ENCODE measurements at regions not wholly inside any gene's neighbourhood (a gene's known extent, or its start where the extent isn't known, plus 50 kb on each side); places are given as distances from the start of the nearest gene placed in this dataset.
"Not testable (repeated sequence)": the region's sequence is repeated elsewhere in the genome, so short reads cannot be mapped to it uniquely, and the experiment has no call there.

- DNase-seq (ENCODE audit: low spot score): no peak
Measured at GRCh38 chr1:4486408-4487120, 167.8 kb upstream of the AJAP1 start.

- DNase-seq (ENCODE audit: low spot score): no peak
Measured at GRCh38 chr1:4488018-4488417, 166.4 kb upstream of the AJAP1 start.

GRCh38 chr1:4489486-4489885 lies 164.9 kb upstream of the AJAP1 start:
- DNase-seq (ENCODE audit: low spot score): no peak

- not testable (repeated sequence) for DNase-seq (ENCODE audit: low spot score)
Measured at GRCh38 chr1:4489992-4490391, 164.4 kb upstream of the AJAP1 start.

GRCh38 chr1:4494027-4494426 lies 160.4 kb upstream of the AJAP1 start:
- DNase-seq (ENCODE audit: low spot score): no peak

- DNase-seq (ENCODE audit: low spot score): no peak
Measured at GRCh38 chr1:4494558-4494957, 159.9 kb upstream of the AJAP1 start.

GRCh38 chr1:4495809-4496208 lies 158.6 kb upstream of the AJAP1 start:
- no peak for DNase-seq (ENCODE audit: low spot score)

- DNase-seq (ENCODE audit: low spot score): no peak
Measured at GRCh38 chr1:4500441-4500840, 154.0 kb upstream of the AJAP1 start.

- no peak for DNase-seq (ENCODE audit: low spot score)
Measured at GRCh38 chr1:4506591-4506990, 147.8 kb upstream of the AJAP1 start.

- no peak for DNase-seq (ENCODE audit: low spot score)
Measured at GRCh38 chr1:4509206-4509605, 145.2 kb upstream of the AJAP1 start.

GRCh38 chr1:4510276-4510691 lies 144.1 kb upstream of the AJAP1 start:
- DNase-seq (ENCODE audit: low spot score): no peak

GRCh38 chr1:4511374-4511773 lies 143.0 kb upstream of the AJAP1 start:
- no peak for DNase-seq (ENCODE audit: low spot score)

- DNase-seq (ENCODE audit: low spot score): no peak
Measured at GRCh38 chr1:4512636-4513035, 141.8 kb upstream of the AJAP1 start.

- DNase-seq (ENCODE audit: low spot score): no peak
Measured at GRCh38 chr1:4513685-4514084, 140.7 kb upstream of the AJAP1 start.

- DNase-seq (ENCODE audit: low spot score): no peak
Measured at GRCh38 chr1:4515727-4516289, 138.6 kb upstream of the AJAP1 start.

- no peak for DNase-seq (ENCODE audit: low spot score)
Measured at GRCh38 chr1:4516596-4516995, 137.8 kb upstream of the AJAP1 start.

- no peak for DNase-seq (ENCODE audit: low spot score)
Measured at GRCh38 chr1:4517186-4517954, 137.0 kb upstream of the AJAP1 start.

- DNase-seq (ENCODE audit: low spot score): no peak
Measured at GRCh38 chr1:4518621-4519020, 135.8 kb upstream of the AJAP1 start.

- no peak for DNase-seq (ENCODE audit: low spot score)
Measured at GRCh38 chr1:4519954-4520353, 134.5 kb upstream of the AJAP1 start.

- no peak for DNase-seq (ENCODE audit: low spot score)
Measured at GRCh38 chr1:4523551-4523950, 130.9 kb upstream of the AJAP1 start.

- DNase-seq (ENCODE audit: low spot score): no peak
Measured at GRCh38 chr1:4526747-4527146, 127.7 kb upstream of the AJAP1 start.

GRCh38 chr1:4527819-4528218 lies 126.6 kb upstream of the AJAP1 start:
- DNase-seq (ENCODE audit: low spot score): no peak

GRCh38 chr1:4528590-4528989 lies 125.8 kb upstream of the AJAP1 start:
- no peak for DNase-seq (ENCODE audit: low spot score)
